ENCODE measurements at regions not wholly inside any gene's neighbourhood (a gene's known extent, or its start where the extent isn't known, plus 50 kb on each side); places are given as distances from the start of the nearest gene placed in this dataset.

DNA sequence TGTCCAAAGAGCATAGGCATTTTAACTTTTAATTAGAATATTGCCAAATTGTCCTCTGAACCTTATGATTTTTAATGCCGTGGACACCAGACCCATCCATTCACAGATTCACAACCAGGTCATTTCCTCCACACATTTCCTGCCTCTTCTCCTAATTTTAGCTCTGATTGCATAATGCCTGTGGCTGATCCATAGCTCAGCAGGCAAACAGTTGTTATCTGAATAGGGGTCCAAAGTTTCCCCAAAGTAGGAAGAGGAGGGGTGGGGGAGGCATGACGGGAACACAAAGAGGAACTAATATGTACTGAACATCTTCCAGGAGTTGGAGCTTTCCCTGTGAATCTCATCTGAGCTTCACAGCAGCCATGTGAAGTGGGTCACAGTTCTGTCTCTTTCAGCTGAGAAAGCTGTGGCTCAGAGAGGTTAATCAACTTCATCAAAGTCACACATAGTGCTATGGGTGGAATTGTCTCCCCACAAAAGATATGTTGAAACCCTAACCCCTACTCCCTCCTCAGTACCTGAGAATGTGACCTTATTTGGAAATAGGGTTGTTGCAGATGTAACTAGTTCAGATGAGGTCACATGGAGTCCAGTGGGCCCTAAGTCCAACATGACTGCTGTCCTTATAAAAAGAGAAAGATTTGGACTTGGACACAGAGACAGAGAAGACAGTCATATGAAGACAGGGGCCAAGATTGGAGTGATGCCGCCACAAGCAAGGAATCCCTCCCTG lies 106.7 kb upstream of the AGBL1 start:
- TF ChIP-seq, protein P1, sequence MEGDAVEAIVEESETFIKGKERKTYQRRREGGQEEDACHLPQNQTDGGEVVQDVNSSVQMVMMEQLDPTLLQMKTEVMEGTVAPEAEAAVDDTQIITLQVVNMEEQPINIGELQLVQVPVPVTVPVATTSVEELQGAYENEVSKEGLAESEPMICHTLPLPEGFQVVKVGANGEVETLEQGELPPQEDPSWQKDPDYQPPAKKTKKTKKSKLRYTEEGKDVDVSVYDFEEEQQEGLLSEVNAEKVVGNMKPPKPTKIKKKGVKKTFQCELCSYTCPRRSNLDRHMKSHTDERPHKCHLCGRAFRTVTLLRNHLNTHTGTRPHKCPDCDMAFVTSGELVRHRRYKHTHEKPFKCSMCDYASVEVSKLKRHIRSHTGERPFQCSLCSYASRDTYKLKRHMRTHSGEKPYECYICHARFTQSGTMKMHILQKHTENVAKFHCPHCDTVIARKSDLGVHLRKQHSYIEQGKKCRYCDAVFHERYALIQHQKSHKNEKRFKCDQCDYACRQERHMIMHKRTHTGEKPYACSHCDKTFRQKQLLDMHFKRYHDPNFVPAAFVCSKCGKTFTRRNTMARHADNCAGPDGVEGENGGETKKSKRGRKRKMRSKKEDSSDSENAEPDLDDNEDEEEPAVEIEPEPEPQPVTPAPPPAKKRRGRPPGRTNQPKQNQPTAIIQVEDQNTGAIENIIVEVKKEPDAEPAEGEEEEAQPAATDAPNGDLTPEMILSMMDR (IDR thresholded peaks at IDR 0.05; ENCODE audit: insufficient read depth, low read depth, low read length), result no peak
- no peak for TF ChIP-seq EZH2 (IDR thresholded peaks at IDR 0.05; ENCODE audit: insufficient read depth, low read length)

Data from astrocyte (in vitro differentiated cells and primary cell).